ENCODE measurements at regions not wholly inside any gene's neighbourhood (a gene's known extent, or its start where the extent isn't known, plus 50 kb on each side); places are given as distances from the start of the nearest gene placed in this dataset.
"Not testable (repeated sequence)": the region's sequence is repeated elsewhere in the genome, so short reads cannot be mapped to it uniquely, and the experiment has no call there.

- dilution Hi-C loops (cut with MboI; ENCODE audit: extremely low pct_ligation_motif_present, low sequenced_read_pairs); H3K9ac ChIP-seq (ENCODE audit: control insufficient read depth, extremely low read depth, insufficient read depth, low read length); H4K20me1 ChIP-seq (ENCODE audit: control insufficient read depth, extremely low read depth, insufficient read depth, low read length); H3K4me1 ChIP-seq (ENCODE audit: control insufficient read depth, extremely low read depth, insufficient read depth, low read length); H3K9me1 ChIP-seq (ENCODE audit: control insufficient read depth, extremely low read depth, insufficient read depth, low read length); H2AFZ ChIP-seq (ENCODE audit: control insufficient read depth, low read length); H3K9me3 ChIP-seq (ENCODE audit: control insufficient read depth, low read depth, low read length); FAIRE-seq; H3K36me3 ChIP-seq (ENCODE audit: control insufficient read depth in 2 of 2, extremely low read depth in 1 of 2, insufficient read depth in 2 of 2, low read length in 2 of 2); H3K4me2 ChIP-seq (ENCODE audit: control insufficient read depth, extremely low read depth, insufficient read depth, low read depth, low read length); H3K27ac ChIP-seq (ENCODE audit: control insufficient read depth, insufficient read depth, low read length); H3K79me2 ChIP-seq (ENCODE audit: control insufficient read depth, insufficient read depth, low read length); H3K4me3 ChIP-seq (ENCODE audit: control insufficient read depth in 2 of 3, extremely low read depth in 1 of 3, insufficient read depth in 2 of 3, low read depth in 1 of 3, low read length in 3 of 3); DNase-seq (ENCODE audit: low read depth, low spot score); H3K27me3 ChIP-seq (ENCODE audit: control insufficient read depth, extremely low read depth, insufficient read depth, low read length): not testable (repeated sequence)
Measured at GRCh38 chr2:131844044-131844443, 316.4 kb downstream of the CCDC74A start.

- H3K9me1 ChIP-seq (ENCODE audit: control insufficient read depth, extremely low read depth, insufficient read depth, low read length); H4K20me1 ChIP-seq (ENCODE audit: control insufficient read depth, extremely low read depth, insufficient read depth, low read length); H3K4me2 ChIP-seq (ENCODE audit: control insufficient read depth, extremely low read depth, insufficient read depth, low read depth, low read length); H3K9me3 ChIP-seq (ENCODE audit: control insufficient read depth, low read depth, low read length); DNase-seq (ENCODE audit: low read depth, low spot score); H3K27me3 ChIP-seq (ENCODE audit: control insufficient read depth, extremely low read depth, insufficient read depth, low read length); H3K36me3 ChIP-seq (ENCODE audit: control insufficient read depth in 2 of 2, extremely low read depth in 1 of 2, insufficient read depth in 2 of 2, low read length in 2 of 2); H2AFZ ChIP-seq (ENCODE audit: control insufficient read depth, low read length); H3K4me1 ChIP-seq (ENCODE audit: control insufficient read depth, extremely low read depth, insufficient read depth, low read length); H3K9ac ChIP-seq (ENCODE audit: control insufficient read depth, extremely low read depth, insufficient read depth, low read length); dilution Hi-C loops (cut with MboI; ENCODE audit: extremely low pct_ligation_motif_present, low sequenced_read_pairs); FAIRE-seq; H3K4me3 ChIP-seq (ENCODE audit: control insufficient read depth in 2 of 3, extremely low read depth in 1 of 3, insufficient read depth in 2 of 3, low read depth in 1 of 3, low read length in 3 of 3); H3K27ac ChIP-seq (ENCODE audit: control insufficient read depth, insufficient read depth, low read length); H3K79me2 ChIP-seq (ENCODE audit: control insufficient read depth, insufficient read depth, low read length): not testable (repeated sequence)
Measured at GRCh38 chr2:131856202-131856601, 305.6 kb downstream of the ANKRD30BL start.

- H3K27ac ChIP-seq (ENCODE audit: control insufficient read depth, insufficient read depth, low read length); H3K36me3 ChIP-seq (ENCODE audit: control insufficient read depth in 2 of 2, extremely low read depth in 1 of 2, insufficient read depth in 2 of 2, low read length in 2 of 2); H3K9me3 ChIP-seq (ENCODE audit: control insufficient read depth, low read depth, low read length); H3K4me3 ChIP-seq (ENCODE audit: control insufficient read depth in 2 of 3, extremely low read depth in 1 of 3, insufficient read depth in 2 of 3, low read depth in 1 of 3, low read length in 3 of 3); dilution Hi-C loops (cut with MboI; ENCODE audit: extremely low pct_ligation_motif_present, low sequenced_read_pairs); H3K79me2 ChIP-seq (ENCODE audit: control insufficient read depth, insufficient read depth, low read length); H3K27me3 ChIP-seq (ENCODE audit: control insufficient read depth, extremely low read depth, insufficient read depth, low read length); H2AFZ ChIP-seq (ENCODE audit: control insufficient read depth, low read length); H3K4me1 ChIP-seq (ENCODE audit: control insufficient read depth, extremely low read depth, insufficient read depth, low read length); FAIRE-seq; H4K20me1 ChIP-seq (ENCODE audit: control insufficient read depth, extremely low read depth, insufficient read depth, low read length); H3K9ac ChIP-seq (ENCODE audit: control insufficient read depth, extremely low read depth, insufficient read depth, low read length); DNase-seq (ENCODE audit: low read depth, low spot score); H3K4me2 ChIP-seq (ENCODE audit: control insufficient read depth, extremely low read depth, insufficient read depth, low read depth, low read length); H3K9me1 ChIP-seq (ENCODE audit: control insufficient read depth, extremely low read depth, insufficient read depth, low read length): not testable (repeated sequence)
Measured at GRCh38 chr2:131858197-131858596, 303.6 kb downstream of the ANKRD30BL start.

Small RNAs in the stretch of these regions (small RNA-seq; reads per million reads assigned to genes)
- 0 reads per million in 3 experiments for gene RNU6-617P (ENCODE audit: insufficient read length in 3 of 3, low read depth in 3 of 3, low replicate concordance in 1 of 3)
